ENCODE measurements at regions not wholly inside any gene's neighbourhood (a gene's known extent, or its start where the extent isn't known, plus 50 kb on each side); places are given as distances from the start of the nearest gene placed in this dataset.

DNA sequence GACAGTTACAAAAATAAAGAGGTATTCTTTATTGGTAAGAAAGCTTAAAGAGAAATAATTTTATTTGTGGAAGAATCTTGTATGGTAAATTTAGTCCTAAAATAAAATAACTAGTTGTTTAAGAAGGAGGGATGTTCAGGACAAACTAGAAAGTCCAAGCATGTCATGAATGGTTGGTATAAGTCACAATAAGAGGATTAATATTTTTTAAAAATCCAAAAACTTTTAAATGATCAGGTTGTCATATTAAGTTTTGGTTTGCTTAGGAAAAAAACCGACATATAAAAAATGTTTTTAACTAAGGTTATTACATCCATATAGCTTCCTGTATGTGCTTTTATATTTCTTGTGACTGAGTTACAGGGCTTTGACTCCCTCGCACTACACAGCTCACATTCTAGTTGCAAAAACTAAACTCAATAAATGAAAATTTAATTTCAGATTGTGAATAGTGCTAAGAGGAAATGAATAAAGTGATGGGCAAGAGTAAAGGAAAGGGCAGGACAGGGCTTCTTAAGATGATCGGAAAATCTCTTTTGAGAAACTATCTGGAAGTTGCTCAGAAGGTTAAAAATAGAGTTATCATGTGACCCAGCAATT lies 80.7 kb upstream of the METAP2 start:
- CTCF ChIA-PET, result no interaction called here
- Histone ChIP-seq H2AFZ (ENCODE audit: control insufficient read depth, low read depth, low read length) (no peak overlapping the region), H3K9me3 (replicated peaks; ENCODE audit: control insufficient read depth, insufficient read depth, low read length) (peaks cover 4% of the 10 kb centered on the region; the same call in 2 of the 3 replicates), H3K4me1 (ENCODE audit: control insufficient read depth, insufficient read depth, low read length) (peaks cover 9% of the 10 kb centered on the region), H3K9ac (ENCODE audit: control insufficient read depth, insufficient read depth, low read length) (no peak overlapping the region), H3K79me2 (ENCODE audit: control insufficient read depth, insufficient read depth, low read length) (no peaks in the 10 kb centered on the region), H4K20me1 (ENCODE audit: control insufficient read depth, insufficient read depth) (no peaks in the 10 kb centered on the region), H3K4me2 (ENCODE audit: control insufficient read depth, insufficient read depth) (no peak overlapping the region), H3K4me3 (no peak overlapping the region), H3K27ac (ENCODE audit: control insufficient read depth, insufficient read depth) (no peak overlapping the region), H3K27me3 (replicated peaks in 1 of 2; ENCODE audit: control insufficient read depth in 2 of 2, insufficient read depth in 2 of 2, low read length in 1 of 2) (no peaks in the 10 kb centered on the region; a peak in 1 of 4 replicates), H3K36me3 (ENCODE audit: control insufficient read depth in 2 of 2, insufficient read depth in 2 of 2, low read length in 1 of 2) (no peaks in the 10 kb centered on the region)
- intact Hi-C loops (cut with micrococcal nuclease; ENCODE audit: unreplicated experiment) (no loop called here), in situ Hi-C loops (cut with MboI) (no loop called here)
- POLR2A ChIA-PET, result no interaction called here
- 83% methylated on average over 3 of the region's 3 CpGs for WGBS (ENCODE audit: insufficient coverage, insufficient replicate concordance, low lambda C conversion rate, missing lambda C conversion rate)
- TF ChIP-seq TBL1XR1 (IDR thresholded peaks at IDR 0.05; ENCODE audit: low read depth, low read length) (no peak), SPI1 (IDR thresholded peaks at IDR 0.05; ENCODE audit: borderline replicate concordance, insufficient read depth, low read depth, low read length) (no peak), KDM1A (IDR thresholded peaks at IDR 0.05; ENCODE audit: borderline replicate concordance) (no peak), CBX3 (IDR thresholded peaks at IDR 0.05; ENCODE audit: borderline replicate concordance, low read depth) (no peak), STAT3 (IDR thresholded peaks at IDR 0.05; ENCODE audit: low read depth, low read length) (no peak), NFIC (IDR thresholded peaks at IDR 0.05; ENCODE audit: low read depth, low read length) (no peak), CREB1 (IDR thresholded peaks at IDR 0.05; ENCODE audit: low read depth) (no peak), MTA2 (IDR thresholded peaks at IDR 0.05; ENCODE audit: low read depth) (no peak), TCF3 (IDR thresholded peaks at IDR 0.05; ENCODE audit: borderline replicate concordance, insufficient read depth, low read depth, low read length) (no peak)
- TF ChIP-seq, protein P1, sequence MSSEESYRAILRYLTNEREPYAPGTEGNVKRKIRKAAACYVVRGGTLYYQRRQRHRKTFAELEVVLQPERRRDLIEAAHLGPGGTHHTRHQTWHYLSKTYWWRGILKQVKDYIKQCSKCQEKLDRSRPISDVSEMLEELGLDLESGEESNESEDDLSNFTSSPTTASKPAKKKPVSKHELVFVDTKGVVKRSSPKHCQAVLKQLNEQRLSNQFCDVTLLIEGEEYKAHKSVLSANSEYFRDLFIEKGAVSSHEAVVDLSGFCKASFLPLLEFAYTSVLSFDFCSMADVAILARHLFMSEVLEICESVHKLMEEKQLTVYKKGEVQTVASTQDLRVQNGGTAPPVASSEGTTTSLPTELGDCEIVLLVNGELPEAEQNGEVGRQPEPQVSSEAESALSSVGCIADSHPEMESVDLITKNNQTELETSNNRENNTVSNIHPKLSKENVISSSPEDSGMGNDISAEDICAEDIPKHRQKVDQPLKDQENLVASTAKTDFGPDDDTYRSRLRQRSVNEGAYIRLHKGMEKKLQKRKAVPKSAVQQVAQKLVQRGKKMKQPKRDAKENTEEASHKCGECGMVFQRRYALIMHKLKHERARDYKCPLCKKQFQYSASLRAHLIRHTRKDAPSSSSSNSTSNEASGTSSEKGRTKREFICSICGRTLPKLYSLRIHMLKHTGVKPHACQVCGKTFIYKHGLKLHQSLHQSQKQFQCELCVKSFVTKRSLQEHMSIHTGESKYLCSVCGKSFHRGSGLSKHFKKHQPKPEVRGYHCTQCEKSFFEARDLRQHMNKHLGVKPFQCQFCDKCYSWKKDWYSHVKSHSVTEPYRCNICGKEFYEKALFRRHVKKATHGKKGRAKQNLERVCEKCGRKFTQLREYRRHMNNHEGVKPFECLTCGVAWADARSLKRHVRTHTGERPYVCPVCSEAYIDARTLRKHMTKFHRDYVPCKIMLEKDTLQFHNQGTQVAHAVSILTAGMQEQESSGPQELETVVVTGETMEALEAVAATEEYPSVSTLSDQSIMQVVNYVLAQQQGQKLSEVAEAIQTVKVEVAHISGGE (CRISPR knock-in tag; IDR thresholded peaks at IDR 0.05), result no peak
- DNase-seq (ENCODE audit: low read depth, low spot score), result no peak
- no peak for ATAC-seq
- RAD21 ChIA-PET (ENCODE audit: unreplicated experiment), result no interaction called here
- no TSS peak for BruUV-seq (replicated peaks)
- SMC1A ChIA-PET (ENCODE audit: uncharacterized antibody, unreplicated experiment), result interaction anchor here (1.8 kb wide), 1 partner anchor 10 kb away, joined by 5 read pairs; no protein-coding TSS in a partner anchor
- FAIRE-seq, result no peak

All from GM12878 (cell line).